Middle frontal gyrus (tissue), 1 donor: ENCODE measurements at regions not wholly inside any gene's neighbourhood (a gene's known extent, or its start where the extent isn't known, plus 50 kb on each side); places are given as distances from the start of the nearest gene placed in this dataset.
"Not testable (repeated sequence)": the region's sequence is repeated elsewhere in the genome, so short reads cannot be mapped to it uniquely, and the experiment has no call there.

Experiments
- DNase-seq: peaks from one replicate; pipeline ENCODE4 v3.0.0-alpha.2; 2015; ENCODE audit warnings: low spot score; ENCODE audit errors: extremely low spot score

- DNase-seq: no peak
These were observed 342.0 kb downstream of the RFC3 start for GRCh38 chr13:34159946-34160345.

DNA sequence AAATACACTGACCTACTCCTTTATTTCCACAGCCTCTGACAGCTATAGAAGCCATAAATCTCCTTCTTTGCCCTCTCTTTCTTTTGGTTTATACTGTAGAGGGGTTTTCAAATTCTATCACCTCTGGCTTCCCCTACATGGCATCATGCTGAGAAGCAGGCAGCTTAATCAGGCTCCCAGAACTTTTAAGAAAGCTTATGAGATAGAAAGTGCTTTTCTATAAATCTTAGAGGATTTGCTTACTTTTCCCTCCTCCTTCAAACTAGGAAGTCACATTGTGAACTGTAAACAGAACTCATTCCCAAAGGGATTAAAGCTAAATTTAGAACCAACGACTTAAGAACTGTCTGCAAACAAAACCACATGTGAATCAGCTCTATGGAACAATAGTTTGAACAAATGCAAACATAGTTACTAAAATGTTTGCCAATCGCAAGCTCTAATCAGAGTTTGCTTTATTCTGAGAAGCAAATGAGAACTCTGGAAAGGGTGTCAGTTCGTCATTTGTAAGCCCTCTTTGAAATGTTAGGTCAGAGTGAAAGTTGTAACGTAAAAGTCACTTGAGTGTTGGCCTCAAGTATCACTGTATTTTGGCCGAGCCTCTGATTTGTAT is 344.1 kb downstream of the RFC3 start:
- no peak for DNase-seq

- no peak for DNase-seq
These were observed 344.6 kb downstream of the RFC3 start for GRCh38 chr13:34162544-34162933.

DNA sequence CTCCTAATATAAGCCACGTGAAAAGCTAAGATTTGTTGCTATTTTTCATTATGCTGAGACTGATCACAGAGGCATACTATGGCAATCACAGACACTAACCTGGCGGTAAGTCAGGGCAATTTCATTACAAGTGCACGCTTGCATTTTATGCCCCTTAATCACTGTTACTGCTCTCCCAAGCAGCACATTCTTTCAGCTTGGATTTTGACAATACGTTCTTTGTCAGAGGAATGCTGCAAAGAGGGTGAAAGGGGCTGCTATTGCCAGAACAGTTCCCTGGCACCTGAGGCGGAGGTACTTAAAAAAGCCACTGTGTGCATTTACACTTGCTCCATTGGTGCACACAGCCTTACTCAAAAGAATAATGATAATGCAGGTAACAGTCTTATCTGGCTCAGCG is 346.6 kb downstream of the RFC3 start:
- no peak for DNase-seq

DNA sequence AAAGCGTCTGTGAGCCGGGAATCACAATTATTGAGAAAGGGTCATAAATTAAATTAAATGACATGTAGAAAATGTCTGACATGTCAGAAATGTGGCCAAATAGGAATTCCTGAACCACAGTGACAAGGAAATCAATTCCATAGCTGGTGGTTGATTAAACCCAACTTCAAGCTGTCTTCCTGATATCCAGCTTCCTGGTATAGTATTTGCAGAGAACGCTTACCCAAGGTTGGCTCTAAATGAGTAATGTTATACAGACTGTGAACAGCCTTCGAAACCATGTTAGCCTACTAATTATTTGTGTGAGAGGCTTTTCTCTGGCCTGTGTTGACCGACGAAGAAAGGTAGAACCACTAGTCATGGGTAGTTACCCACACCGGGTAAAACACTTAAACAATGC is 347.2 kb downstream of the RFC3 start:
- DNase-seq: no peak

DNA sequence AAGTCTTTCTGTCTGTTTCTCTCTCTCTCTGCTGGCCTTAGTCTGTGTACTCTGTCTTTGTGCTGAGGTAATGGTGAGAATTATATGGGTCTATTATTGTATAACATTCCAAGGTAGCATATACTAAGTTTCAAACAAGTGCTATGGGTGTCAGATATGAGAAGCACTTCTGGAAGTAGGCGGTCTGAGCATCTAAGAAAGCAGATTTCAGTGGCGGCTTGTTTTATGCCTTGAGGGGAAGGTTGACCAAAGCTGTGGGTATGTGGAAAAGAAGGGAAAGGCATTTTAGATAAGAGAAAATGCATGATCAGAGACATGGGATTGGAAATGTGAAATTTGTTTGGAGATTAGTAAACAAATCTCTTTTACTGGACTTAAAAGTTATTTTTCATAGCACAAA is 348.5 kb downstream of the RFC3 start:
- DNase-seq: no peak

DNA sequence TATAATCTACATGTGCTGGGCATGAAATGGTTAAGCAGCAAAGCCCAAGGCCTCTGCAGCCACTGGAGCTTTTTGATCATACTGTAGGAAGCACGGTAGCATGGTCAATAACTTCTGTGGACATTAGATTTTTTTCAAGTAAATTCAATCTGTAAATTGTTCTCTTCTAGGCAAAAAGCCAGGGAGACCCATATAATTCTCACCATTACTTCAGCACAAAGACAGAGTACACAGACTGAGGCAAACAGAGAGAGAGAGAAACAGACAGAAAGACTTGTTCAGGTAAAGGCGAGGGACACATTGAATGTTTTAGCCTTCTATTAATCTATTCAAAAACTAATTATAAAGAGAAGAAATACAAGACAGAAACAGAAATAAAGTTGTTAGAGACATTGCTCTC is 349.4 kb downstream of the RFC3 start:
- no peak for DNase-seq

GRCh38 chr13:34172048-34172447 is 354.1 kb downstream of the RFC3 start:
- DNase-seq: no peak

DNA sequence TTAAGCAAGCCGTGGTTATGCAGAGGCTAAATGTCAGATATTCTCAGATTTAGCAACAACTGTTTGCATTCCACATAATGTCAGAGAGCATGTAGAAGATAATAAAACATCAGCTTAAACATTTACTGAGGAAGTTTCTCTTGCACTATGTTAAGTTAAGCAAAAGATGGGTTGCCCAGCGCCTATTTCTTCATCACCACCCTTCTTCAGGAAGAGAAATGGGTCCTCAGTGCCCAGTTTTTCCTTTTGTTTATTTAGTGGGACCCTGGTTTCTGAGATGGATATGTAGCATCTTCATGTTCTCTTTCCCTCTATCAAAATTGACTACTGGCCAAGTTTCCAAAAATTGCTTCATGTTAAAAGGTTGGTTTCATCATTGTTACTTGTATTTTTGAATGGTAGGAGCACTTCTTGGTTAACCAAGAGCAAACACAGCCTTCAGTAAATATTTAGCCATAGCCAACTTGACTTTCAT is 356.8 kb downstream of the RFC3 start:
- DNase-seq: no peak

- no peak for DNase-seq
These were observed 357.6 kb downstream of the RFC3 start for GRCh38 chr13:34175551-34175950.

GRCh38 chr13:34176633-34177032 is 358.7 kb downstream of the RFC3 start:
- no peak for DNase-seq

DNA sequence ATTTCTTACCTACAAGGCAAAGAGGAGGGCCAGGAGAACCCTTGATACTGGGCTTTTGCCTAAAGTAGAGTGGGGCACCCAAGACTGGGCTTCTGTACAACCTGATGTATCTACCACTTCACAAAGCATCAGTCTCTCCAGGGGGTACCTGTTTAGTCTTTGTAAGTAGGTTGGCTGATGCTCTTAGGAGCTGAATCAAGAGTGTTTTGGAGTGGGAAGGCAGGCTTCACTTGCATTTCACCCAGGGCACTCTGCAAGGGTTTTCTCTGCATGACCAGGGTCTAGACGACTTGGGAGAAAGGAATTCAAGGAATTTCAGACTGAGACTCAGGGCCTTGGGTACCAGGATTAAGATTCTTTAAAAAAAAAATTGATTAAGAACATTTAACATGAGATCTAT is 361.5 kb downstream of the RFC3 start:
- no peak for DNase-seq

DNA sequence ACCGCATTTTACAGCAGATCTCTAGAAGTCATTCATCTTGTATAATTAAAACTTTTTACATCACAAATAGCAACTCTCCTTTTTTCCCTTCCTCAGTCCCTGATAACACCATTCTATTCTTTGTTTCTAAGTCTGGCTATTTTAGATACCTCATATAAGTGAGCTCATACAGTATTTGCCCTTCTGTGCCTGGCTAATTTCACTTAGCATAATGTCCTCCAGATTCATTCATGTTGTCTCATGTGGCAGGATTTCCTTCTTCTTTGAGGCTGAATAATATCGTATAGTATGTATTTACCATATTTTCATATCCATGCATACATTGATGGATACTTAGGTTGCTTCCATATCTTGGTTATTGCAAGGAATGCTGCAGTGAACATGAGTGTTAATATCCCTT is 362.0 kb downstream of the RFC3 start:
- DNase-seq: no peak

DNA sequence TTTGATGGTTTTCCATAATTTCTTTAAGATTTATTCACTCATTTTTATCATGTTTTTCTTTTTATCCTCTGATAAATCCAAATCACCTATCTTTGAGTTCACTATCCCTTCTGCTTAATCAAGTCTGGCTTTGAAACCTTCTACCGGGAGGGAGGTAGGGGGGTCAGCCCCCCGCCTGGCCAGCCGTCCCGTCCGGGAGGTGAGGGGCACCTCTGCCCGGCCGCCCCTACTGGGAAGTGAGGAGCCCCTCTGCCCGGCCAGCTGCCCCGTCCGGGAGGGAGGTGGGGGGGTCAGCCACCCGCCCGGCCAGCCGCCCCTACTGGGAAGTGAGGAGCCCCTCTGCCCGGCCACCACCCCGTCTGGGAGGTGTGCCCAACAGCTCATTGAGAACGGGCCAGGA is 363.3 kb downstream of the RFC3 start:
- DNase-seq: not testable (repeated sequence)

DNA sequence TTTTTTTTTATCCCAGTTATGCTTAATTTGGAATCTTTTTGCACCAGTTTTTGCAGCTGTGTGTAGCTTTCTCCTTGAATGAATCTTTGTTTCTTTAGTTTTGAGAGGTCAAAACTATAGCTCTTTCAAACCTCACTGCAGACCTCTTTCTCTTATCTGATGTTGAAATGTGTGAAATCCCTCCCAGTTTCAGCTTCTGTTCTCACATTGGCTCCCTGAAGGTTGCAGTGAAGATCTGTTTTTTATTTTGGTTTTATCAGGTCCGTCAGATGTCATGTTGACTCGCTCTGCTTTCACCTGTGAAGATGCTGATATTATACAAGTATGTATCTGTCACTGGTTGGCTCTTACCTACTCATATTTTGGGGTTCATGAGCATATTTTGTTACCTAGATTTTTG is 372.0 kb downstream of the RFC3 start:
- DNase-seq: no peak

DNA sequence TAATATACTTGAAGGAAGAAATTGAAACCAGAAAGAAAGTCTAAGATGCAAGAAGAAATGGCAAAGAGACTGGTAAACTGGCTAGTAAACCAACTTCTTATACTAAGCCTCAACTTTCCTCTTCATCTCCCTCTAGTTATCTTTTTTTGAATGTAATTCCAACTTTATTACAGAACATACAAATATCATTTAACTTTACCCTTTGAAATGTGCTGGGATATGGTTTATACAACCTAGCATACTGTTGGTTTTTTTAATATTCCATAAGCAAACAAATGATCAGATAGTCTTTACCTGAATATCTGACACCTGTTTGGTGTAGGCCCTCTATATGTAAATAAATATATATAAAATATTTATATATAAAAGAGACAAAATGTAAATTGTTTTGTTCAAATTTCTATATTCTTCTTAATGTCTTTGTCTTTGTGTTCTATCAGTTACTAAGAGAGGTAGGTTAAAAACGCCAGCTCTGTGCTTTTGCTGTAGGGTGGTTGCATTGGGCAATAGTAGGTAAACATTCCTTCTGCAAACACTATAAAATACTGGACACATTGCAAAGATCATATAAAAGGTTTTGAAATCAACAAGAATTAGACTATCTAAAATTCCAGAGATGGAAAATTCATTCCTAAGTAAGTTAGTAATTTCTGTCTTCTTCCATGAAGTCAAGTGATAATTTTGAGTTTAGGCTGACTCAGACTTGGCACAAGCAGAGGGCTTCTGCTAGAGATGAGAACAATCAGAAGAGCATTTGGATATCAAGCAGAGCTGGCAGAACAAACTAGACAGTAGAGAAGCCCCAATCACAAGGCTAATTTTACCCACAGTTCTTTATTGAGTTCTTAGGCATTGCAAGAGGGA is 383.3 kb downstream of the RFC3 start:
- peak; percentile 31 for DNase-seq

DNA sequence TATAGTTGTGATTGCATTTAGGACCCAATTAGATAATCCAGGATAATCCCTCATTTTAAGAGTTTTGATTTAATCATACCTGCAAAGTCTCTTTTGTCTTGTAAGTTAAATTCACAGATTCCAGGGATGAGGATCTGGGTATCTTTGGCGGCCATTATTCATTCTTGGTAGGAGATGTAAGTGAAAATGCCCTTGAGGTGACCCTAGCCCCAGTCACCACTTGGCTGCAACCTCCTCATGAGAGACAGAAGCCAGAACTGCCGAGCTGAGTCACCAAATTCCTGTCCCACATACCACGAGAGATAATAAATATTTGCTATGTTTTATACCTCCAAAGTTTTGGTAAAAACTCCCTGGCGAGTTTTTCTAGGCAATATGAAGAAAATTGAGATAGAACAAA is 389.4 kb downstream of the RFC3 start:
- DNase-seq: no peak

GRCh38 chr13:34207872-34208271 is 389.9 kb downstream of the RFC3 start:
- DNase-seq: no peak

DNA sequence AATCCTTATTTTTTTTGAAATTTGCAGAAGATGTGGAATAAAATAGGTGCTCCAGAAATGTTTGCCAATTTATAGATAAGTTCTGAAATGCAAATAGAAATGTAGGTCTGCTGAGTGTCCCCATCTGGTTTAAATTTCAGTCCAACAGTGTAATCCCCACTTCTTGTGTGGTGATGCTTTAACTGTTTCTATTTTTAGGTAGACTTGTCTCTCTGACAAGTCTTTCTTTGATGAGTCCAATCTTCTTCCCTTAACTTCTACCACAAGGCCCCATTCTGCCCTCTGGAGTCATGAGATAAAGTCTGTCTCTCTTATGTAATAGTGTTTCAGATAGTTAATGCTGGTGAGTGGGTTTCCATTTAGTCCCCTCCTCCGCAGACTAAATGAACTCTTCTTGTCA is 390.4 kb downstream of the RFC3 start:
- no peak for DNase-seq

DNA sequence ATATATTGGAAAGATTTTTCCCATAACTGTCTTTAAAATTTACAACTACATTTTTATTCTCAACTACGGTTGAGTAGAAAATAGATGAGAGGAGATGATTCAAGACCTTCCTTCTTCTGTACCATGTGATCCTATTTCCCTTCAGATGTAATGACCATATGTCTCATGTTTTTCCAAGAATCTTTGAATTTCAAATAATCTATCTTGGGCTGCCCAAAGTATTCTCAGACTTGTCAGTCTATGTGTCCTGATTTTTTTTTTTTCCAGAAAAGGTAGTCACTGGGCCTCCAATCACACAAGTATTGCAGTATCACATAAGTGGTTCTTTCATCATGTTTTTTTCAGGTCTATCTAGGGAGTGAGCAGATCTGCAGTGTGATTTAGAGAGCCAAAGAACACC is 392.4 kb downstream of the RFC3 start:
- DNase-seq: no peak

DNA sequence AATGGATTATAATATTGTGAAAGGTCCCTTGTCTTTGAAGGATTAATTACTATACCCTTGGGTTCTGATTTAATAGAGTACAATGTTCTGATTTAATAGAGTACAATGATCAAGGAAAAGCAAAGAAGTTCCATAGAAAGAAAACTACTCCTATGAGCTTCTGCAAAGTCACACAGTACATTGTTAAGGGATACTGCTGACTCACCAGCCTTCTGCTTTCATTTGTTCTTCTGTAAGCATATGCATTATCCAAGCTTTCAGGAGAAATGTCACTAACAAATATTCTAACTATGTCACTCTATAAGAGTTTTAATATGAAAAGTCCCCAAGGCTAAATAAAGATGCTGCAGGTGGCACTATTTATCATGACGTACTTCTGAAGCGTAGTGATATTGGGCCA is 396.7 kb downstream of the RFC3 start:
- no peak for DNase-seq

GRCh38 chr13:34216256-34216655 is 398.3 kb downstream of the RFC3 start:
- no peak for DNase-seq
